Loucy (cell line): ENCODE measurements at regions not wholly inside any gene's neighbourhood (a gene's known extent, or its start where the extent isn't known, plus 50 kb on each side); places are given as distances from the start of the nearest gene placed in this dataset.

ENCODE experiments used
- CTCF ChIP-seq: fragments of 200-600 bp; sonication (generic); conservative IDR thresholded peaks from 2 replicates; pipeline ENCODE4 v1.5.1; 2014; ENCODE audit warnings: mild to moderate bottlenecking, antibody characterized with exemption, low read length
- EZH2phosphoT487 ChIP-seq: fragments of 200-600 bp; IDR thresholded peaks from 2 replicates; pipeline ENCODE4 v1.6.1; 2018; ENCODE audit warnings: antibody characterized with exemption, mild to moderate bottlenecking, moderate library complexity, borderline replicate concordance

GRCh38 chr3:72568083-72568482, 280.2 kb downstream of the SHQ1 start:
- TF ChIP-seq CTCF (no peak), EZH2phosphoT487 (no peak)
